T47D (cell line): ENCODE measurements at regions not wholly inside any gene's neighbourhood (a gene's known extent, or its start where the extent isn't known, plus 50 kb on each side); places are given as distances from the start of the nearest gene placed in this dataset.

ENCODE experiments used
- DNase-seq, 2 experiments: peaks; one replicate each; pipeline versions ENCODE4 v3.0.0 to v3.0.0-alpha.2; 2011 to 2012; ENCODE audit warnings: low read depth in 1 of 2, low spot score in 1 of 2
- JUND ChIP-seq: IDR thresholded peaks from 2 replicates; pipeline ENCODE4 v1.6.1; 2012; ENCODE audit warnings: low read depth
- in situ Hi-C: cut with HindIII; loops from 2 replicates; pipeline ENCODE4 v1.10.0; 2016; ENCODE audit warnings: low sequenced_read_pairs, low pct_unique_long_range_greater_than_20kb

GRCh38 chr1:193421487-193421886 lies 235.1 kb upstream of the B3GALT2 start:
- TF ChIP-seq JUND = no peak
- DNase-seq = no peak
- in situ Hi-C loops = no loop called here

GRCh38 chr1:193419295-193419694 lies 232.9 kb upstream of the B3GALT2 start:
- no peak for TF ChIP-seq JUND
- no peak for DNase-seq
- in situ Hi-C loops = no loop called here

- in situ Hi-C loops = no loop called here
- DNase-seq = no peak
- TF ChIP-seq JUND = no peak
These were observed 232.3 kb upstream of the B3GALT2 start for GRCh38 chr1:193418745-193419058.

- no peak for TF ChIP-seq JUND
- DNase-seq = peak; percentile 17 to 54
- in situ Hi-C loops = no loop called here
These were observed 231.7 kb upstream of the B3GALT2 start for GRCh38 chr1:193417945-193418744.

GRCh38 chr1:193417403-193417802 lies 231.0 kb upstream of the B3GALT2 start:
- in situ Hi-C loops = no loop called here
- no peak for TF ChIP-seq JUND
- DNase-seq = no peak

GRCh38 chr1:193416226-193417024 lies 230.0 kb upstream of the B3GALT2 start:
- DNase-seq = no peak
- in situ Hi-C loops = no loop called here
- no peak for TF ChIP-seq JUND

GRCh38 chr1:193415256-193415655 lies 228.8 kb upstream of the B3GALT2 start:
- DNase-seq = no peak
- in situ Hi-C loops = no loop called here
- no peak for TF ChIP-seq JUND

GRCh38 chr1:193413376-193413775 lies 227.0 kb upstream of the B3GALT2 start:
- TF ChIP-seq JUND = no peak
- in situ Hi-C loops = no loop called here

GRCh38 chr1:193412748-193413147 lies 226.3 kb upstream of the B3GALT2 start:
- in situ Hi-C loops = no loop called here
- no peak for TF ChIP-seq JUND
- DNase-seq = no peak

More at GRCh38 chr1:193413376-193413775, 227.0 kb upstream of the B3GALT2 start:
- no peak for DNase-seq

GRCh38 chr1:193411714-193412113 lies 225.3 kb upstream of the B3GALT2 start:
- no peak for TF ChIP-seq JUND
- in situ Hi-C loops = no loop called here
- no peak for DNase-seq

- DNase-seq = no peak
These were observed 224.8 kb upstream of the B3GALT2 start for GRCh38 chr1:193411215-193411614.

GRCh38 chr1:193408782-193409293 lies 222.4 kb upstream of the B3GALT2 start:
- DNase-seq = no peak
- no peak for TF ChIP-seq JUND
- in situ Hi-C loops = no loop called here

More at GRCh38 chr1:193411215-193411614, 224.8 kb upstream of the B3GALT2 start:
- in situ Hi-C loops = no loop called here
- TF ChIP-seq JUND = no peak

- peak; percentile 44 to 67 for DNase-seq
- in situ Hi-C loops = no loop called here
- TF ChIP-seq JUND = no peak
These were observed 220.5 kb upstream of the B3GALT2 start for GRCh38 chr1:193406901-193407300.
